Fibroblast of the conjunctiva (primary cell): ENCODE measurements at regions not wholly inside any gene's neighbourhood (a gene's known extent, or its start where the extent isn't known, plus 50 kb on each side); places are given as distances from the start of the nearest gene placed in this dataset.

Experiments used
- DNase-seq: peaks from one replicate; pipeline ENCODE4 v3.0.0-alpha.2; 2010; ENCODE audit warnings: low read depth

DNA sequence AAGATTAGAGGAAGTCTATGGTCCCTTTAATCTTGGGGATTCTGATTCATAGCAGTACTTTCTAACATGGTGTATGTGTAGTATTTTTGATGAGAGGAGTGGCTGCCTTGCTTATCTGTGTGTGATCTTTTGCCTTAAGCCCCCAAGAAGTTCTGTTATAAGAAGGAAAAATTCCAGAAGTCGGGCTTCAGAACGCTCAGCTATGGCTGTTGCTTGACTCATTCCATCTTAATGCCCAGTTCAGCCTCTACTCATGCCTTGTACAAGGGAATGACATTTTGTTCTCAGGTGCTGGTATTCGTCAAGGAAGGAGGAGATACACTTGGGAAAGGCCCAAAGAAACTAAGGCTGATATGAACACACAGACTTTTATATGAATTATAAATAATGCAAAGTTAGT is 713.0 kb upstream of the MARCKS start:
- no peak for DNase-seq

DNA sequence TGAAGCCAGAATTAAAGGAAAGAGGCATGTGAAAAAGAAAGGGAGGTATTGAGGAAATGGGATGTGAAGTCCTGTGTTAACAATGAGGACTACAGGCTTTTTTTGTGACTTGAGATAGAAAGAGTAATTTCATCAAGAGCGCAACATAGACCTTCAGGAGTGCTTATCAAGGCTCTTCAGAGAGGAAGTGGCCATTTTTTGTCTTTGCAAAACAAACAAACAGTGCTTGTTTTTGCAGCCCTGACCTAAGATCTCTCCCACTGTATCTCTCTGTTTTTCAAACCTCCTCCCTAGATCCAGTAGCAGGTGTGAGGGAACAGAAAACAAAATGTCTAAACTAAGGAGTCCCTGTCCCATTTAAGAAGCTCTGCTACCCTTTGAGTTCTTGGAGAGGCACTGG is 710.3 kb upstream of the MARCKS start:
- DNase-seq: no peak

DNA sequence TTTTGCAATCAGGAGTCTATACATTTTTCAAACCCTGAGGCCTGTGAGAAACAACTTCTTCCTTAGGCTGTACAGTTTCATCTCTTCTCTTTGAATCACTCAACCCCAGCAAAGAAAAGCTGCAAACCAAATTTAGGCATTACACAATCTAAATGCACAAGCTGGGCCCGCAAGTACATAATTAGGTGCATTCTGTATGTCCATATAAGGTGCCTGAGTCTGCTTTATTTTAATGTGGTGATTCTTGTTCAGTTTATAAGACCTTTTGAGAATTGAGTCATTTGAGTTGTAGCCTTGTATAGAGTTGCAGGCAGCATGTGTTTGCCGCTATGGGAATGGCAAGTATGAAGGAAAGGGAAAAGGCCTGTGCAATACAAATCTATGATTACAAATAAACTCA is 709.6 kb upstream of the MARCKS start:
- peak; percentile 38 for DNase-seq

DNA sequence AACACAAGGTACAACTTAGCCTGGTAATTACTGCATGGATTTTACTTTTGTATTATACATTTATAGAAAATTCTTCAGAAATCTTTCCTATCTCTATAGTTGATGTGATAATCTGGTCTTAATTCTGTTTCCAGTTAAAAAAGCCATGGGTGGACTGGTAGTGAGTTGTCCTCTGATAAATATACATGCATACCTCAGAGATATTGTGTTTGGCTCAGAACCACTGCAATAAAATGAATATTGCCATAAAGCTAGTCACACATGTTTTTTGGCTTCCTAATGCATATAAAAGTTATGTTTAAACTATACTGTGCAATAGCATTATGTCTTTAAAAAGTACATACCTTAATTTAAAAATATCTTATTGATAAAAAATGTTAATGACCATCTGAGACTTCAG is 708.6 kb upstream of the MARCKS start:
- no peak for DNase-seq

DNA sequence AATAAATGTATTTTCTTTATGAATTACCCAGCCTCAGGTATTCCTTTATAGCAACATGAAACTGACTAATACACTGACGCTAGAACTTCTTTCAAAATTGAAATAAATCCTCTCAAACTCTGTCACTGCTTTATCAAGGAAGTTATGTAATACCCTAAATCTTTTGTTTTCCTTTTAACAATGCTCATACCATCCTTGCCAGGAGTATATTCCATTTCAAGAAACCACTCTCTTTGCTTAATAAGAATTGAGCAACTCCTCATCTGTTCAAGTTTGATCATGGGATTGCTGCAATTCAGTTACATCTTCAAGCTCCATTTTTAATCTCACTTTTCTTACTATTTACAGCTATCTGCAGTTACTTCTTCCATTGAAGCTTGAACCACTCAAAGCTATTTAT is 707.6 kb upstream of the MARCKS start:
- no peak for DNase-seq

DNA sequence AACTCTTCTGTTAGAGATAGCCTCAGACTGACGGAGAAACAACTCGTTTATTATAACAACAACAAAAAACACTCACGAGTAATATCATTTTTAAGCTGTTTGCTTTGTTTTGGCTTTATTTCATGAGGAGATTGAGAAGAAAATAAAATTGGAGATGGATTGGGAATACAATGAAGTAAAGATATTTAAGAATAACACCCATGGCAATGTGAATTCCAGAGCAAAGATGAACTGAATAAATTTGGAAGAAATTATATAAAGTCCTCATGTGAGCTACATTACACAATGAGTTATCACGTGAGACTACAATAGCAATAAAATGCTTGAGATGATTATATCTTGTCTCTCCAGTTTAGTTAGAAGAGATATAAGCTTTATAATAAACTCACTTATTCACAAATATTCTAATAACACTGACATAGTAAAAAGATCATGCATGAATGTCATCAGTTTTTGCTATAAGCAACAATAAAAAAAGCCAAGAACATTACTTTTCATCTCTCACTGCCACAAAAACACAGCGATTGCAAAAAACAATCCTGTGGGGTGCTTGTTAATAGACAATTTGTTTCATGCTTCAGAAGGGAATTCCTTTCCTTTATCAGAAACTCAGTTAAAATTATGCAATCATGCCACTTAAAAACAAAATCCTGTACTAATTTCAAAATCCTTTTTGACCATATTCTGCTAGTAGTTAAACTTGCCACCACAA is 696.7 kb upstream of the MARCKS start:
- no peak for DNase-seq

DNA sequence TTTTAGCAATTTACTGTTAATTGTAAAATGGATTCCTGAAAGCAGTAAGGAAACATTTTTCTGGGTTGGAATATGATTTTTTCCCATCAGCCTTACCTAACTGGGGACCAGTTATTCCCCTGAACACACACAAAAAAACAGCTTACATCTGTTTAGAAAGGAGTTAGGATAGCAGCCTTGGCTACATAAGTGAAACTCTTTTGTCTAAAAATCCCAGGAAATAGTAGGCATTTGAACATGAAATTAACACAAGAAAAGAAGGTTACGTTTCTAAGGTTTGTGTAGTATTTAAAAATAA is 696.2 kb upstream of the MARCKS start:
- DNase-seq: no peak

DNA sequence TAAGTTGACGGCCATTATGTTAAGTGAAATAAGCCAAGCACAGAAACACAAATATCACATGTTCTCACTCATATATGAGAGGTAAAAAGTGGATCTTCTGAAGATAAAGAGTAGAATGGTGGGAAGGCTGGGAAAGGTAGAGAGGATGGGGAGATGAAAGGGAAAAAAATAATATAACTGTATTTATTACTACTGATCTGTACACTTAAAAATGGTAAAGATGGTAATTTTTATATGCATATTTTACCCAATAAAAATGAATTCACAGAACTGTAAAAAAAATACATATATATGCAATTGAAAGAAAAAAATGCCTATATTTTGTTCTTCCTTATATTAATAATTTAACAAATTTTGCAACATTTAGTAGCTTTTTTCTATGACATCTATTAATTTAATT is 694.4 kb upstream of the MARCKS start:
- no peak for DNase-seq

DNA sequence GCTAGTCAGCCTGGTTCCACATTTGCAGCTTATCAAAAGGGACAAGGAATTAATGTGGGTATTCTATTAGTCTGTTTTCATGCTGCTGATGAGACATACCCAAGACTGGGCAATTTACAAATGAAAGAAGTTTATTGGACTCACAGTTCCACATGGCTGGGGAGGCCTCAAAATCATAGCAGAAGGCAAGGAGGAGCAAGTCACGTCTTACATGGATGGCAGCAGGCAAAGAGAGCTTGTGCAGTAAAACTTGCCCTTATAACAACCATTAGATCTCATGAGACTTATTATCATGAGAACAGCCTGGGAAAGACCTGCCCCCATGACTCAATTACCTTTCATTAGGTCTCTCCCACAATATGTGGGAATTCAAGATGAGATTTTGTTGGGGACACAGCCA is 689.1 kb upstream of the MARCKS start:
- no peak for DNase-seq

DNA sequence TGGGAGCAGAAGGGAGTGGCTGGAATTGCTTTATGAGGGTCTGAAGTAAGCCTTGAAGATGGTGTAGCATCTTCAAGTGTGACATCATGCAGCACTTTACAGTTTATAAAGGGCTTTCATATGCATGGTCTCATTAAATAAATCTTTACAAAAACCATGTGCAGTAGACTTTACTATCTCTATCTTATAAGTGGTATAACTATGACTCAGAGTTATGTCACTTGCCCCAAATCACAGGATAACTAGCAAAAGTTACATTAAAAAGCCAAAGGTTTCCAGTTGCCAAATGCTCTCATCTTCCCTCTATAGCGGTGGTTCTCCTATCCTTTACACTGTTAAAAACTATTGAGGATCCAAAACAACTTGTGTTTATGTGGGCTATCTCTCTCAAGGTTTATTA is 687.7 kb upstream of the MARCKS start:
- DNase-seq: no peak

DNA sequence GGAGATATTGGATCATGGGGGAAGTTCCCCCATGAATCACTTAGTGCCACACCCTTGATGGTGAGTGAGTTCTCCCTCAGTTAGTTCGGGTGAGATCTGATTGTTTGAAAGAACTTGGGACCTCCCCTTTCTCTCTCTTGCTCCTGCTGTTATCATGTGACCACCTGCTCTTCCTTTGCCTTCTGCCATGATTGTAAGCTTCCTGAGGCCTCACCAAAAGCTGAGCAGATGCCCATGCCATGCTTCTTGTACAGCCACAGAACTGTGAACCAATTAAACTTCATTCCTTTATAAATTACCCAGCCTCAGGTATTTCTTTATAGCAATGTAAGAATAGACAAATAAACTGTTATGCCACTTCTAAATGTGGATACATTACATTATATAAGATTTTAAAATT is 686.7 kb upstream of the MARCKS start:
- no peak for DNase-seq

DNA sequence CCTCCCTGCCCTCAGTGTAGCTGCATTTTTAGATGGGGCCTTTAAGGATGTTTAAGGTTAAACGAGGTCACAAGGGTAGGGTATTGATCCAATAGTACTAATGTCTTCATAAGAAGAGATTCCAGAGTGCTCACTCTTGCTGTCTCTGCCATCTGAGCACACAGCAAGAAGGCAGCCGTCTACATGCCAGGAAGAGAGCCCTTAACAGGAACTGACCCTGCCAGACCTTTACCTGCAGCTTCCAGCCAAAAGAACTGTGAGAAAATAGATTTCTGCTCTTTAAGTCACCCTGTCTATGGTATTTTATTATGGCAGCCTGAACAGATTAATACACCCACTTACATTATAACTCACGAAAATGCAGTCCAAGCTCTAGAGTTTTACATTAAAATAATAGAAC is 685.3 kb upstream of the MARCKS start:
- no peak for DNase-seq

DNA sequence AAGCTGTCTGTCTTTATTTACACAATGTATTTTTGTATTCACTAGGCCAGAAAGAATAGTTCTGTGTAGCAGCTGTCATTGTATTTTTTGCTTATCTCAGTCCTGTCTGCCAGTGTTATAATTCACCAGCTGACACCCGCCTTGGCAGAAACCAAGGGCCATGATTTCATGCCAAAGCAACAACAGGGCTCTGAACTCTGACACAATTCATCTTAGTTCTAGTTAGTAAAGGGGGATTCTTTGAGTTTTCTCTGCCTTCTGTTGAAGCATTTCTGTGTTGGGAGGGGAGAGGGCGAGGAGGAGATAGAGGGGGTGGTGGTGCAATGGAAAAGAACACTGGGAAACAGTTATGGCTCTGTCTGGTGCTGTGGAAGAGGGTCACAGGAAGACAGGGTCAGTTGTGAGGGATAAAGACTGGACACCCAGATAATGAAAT is 684.6 kb upstream of the MARCKS start:
- no peak for DNase-seq

DNA sequence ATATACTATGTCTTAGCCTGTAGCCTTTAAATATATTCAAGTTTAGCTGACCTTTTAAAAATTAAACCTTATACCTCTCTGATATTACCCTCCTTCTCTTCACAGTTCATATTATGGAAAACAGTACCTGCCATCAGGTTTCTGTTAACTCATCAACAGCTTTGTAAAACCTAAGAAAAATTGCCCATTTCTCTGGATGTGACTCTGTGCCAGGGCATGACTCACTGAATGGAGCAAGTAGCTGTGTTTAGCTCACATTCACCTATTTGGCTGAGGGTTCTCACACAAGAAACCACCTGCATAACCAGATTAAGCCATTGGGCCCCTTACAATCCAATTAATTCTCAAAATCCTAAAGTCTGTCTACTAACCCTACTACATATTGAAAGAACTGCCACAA is 678.8 kb upstream of the MARCKS start:
- DNase-seq: no peak

DNA sequence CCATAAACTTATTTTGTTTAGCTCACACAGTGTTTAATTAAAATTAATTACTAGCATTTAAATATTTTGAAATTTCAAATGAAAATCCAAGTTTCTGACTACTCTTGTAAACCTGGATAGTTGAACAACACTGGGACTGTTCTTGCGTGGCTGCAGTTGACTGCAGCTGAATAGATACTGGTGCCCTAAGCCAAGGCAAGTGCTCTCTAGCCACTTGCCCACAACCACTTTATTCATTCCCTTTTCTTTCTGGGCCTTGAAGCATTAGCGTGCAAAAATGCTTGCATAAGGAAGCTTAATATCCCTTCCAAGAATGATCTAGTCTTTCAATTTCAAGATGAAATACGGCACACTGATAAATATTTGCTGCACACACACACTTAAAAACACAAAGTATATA is 676.0 kb upstream of the MARCKS start:
- DNase-seq: no peak

DNA sequence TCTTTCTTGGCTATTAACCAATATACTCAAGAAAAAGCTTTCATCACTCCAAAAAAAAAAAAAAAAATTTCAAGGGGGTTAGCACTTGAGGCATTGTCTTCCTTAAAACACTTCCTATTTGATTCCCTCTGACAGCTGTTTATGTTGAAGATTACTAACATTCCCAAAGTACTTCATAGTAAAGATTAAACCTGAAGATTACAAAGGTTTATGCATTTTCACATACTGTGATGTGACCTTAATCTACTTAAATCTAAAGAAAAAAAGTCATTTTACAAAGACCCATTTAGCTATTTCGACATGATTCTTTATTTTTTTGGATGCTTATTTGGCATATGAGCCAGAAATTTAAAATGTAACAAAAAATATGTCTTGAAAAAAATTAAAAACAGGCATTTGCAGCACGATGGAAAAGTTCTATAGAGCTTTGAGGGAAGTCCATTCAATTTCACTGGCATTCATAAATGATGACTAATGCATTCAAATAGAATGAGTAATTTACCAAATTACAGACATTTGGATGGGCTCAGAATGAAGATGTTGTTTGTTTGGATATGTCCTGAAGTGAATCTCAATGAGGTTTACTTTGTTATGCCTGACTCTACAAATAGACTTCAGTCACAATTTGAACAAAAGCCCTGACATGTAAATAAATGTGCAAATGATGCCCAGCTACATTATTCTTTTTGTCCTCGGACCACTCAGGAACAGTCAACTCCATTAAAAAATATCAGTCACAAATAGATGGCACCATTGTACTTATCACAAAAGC is 674.6 kb upstream of the MARCKS start:
- peak; percentile 69 for DNase-seq

DNA sequence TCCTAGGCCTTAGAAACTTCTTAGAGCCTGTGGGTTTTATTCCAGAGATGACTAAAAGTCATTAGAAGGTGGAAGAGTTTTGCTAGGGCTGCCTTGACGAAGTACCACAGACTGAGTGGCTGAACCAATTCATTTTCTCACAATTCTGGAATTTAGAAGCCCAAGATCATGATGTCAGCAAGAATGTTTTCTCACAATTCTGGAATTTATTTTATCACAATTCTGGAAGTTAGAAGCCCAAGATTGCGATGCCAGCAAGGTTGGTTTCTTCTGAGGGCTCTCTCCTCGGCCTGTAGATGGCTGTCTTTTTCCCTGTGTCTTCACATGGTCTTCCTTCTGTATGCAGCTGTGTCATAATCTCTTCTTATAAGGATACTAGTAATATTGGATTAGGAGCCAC is 672.9 kb upstream of the MARCKS start:
- DNase-seq: no peak

DNA sequence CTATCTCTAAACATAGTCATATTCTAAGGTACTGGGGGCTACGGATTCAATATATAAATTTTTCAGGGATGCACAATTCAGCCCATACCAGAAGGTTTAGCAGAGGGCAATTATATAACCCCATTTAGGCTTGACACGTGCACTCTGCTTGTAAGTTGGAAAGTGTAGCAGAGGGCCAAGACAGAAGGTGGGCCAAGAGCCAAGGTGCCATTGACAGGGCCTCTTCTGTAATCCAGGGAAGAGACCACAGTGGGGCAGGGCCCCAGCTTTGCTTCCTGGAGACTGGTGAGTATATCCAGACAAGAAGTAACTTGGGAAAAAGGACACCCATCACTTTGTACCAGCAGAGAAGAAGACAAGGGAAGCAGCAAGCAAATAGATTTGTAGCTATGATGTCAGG is 672.4 kb upstream of the MARCKS start:
- no peak for DNase-seq

DNA sequence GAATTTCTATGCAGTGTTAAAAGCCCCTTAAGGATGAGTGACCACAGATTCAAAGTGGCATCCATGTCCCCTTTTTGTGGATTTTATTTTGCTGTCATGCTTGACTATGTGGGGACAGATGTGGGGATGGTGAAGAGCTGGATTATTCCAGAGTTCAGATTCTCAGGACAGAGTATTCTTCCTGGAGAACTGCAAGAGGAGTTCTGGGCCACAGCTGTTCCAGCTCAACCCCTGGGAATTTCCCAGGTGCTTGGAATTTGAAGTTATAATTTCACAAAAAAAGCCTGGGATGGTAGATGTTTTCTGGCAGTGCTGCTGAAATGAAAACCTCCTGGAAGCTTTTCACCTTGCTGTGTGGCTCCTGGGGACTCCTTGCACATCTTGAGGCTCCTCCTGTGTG is 671.8 kb upstream of the MARCKS start:
- DNase-seq: no peak

DNA sequence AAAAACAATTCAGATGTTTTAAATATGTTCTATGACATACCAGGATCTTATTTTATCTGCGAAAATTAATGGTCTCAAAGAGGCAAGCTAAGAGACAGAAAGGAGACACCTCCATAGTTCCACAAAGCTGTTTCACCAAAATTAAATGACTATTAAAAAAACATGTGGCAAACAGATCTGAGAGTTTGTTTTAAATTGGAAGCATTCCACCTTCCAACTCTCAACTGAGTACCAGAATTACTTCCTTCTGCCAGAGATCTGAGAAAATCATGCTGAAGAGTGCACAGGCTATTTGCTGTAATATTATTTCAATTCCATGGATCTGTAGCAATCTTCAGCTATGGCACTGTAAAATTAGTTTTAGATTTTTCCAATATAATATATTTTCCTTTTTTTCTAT is 669.5 kb upstream of the MARCKS start:
- DNase-seq: no peak

DNA sequence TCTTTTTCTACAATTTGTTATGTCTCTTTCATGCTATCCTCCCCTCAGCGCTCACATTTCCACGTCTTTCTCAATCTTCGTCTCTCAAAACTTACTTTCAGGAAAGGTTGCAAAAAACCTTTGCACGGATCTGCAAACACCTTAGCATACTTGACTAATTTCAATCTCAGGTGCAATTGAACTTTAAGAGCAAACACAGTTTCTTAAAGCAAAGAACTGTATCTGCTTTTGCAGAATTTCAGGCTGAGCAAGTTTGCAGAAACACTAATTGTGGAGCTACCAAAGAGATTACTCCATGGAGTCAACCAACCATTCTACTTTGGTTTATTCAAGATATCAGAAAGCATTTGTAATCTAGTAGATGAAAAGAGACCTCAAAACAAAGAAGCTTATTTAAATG is 668.2 kb upstream of the MARCKS start:
- no peak for DNase-seq

DNA sequence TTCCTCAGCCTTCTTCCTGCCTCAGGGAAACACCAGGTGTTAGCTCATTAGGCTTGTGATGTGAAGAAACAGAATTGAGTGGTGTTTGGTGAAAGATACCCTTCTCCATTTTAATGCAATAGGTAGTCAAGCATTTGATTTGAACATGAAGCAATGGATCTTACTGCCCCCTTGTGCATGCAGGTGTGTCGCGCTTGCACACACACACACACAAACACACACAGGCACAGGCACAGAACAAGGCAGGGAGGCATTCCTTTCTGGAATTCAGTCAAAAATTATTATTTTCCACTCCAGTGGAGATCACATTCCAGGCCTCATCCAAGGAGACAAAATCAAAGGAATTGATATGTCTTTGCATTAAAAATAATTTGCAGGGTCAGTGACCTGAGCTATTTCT is 667.0 kb upstream of the MARCKS start:
- no peak for DNase-seq

DNA sequence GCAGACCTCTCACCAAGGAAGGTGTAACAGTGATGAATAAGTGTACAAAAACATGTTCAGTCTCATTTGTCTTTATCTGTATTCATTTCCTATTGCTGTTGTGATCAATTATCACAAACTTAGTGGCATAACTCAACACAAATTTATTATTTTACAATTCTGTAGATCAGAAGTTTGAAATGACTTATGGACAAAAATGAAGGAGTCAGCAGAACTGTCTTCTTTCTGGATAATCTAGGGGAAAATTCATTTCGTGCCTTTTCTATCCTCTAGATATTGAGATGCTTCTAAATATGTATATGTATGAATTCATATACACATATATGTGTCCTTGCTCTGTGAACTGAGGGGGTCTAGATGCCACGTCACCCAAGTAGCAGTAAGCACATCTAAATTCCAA is 663.1 kb upstream of the MARCKS start:
- DNase-seq: no peak
